ENCODE measurements at regions not wholly inside any gene's neighbourhood (a gene's known extent, or its start where the extent isn't known, plus 50 kb on each side); places are given as distances from the start of the nearest gene placed in this dataset.

DNA sequence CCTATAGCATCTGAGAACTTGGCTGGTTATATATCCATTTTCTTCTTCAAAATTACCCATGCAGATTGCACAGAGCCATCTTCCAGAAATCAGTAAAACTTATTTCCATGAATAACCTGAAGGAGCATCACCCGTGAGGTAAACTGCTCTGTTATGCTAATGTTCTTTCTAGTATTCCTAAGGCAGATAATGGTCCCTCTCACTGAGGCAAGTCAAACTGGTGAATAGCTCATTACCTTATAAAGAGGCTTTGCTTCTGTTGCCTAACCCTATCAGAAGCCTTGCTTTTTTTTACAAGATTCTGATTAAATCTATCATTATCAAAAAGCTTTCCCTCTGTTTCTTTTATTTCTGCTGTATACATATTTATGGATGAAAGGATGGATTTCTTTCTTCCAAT lies 307.6 kb upstream of the FLRT2 start:
- H3K9me3 ChIP-seq, result no peaks in the 10 kb centered on the region
- DNase-seq (ENCODE audit: low read depth in 1 of 2, low spot score in 1 of 2) (no peak), FAIRE-seq (no peak), ATAC-seq (no peak)
- H3K4me3 ChIP-seq, result no peak overlapping the region
- H3K4me1 ChIP-seq, result peaks cover 10% of the 10 kb centered on the region; the same call in 1 of the 3 replicates
- TF ChIP-seq EP300 (IDR thresholded peaks at IDR 0.05), result no peak
- TF ChIP-seq, protein P1, sequence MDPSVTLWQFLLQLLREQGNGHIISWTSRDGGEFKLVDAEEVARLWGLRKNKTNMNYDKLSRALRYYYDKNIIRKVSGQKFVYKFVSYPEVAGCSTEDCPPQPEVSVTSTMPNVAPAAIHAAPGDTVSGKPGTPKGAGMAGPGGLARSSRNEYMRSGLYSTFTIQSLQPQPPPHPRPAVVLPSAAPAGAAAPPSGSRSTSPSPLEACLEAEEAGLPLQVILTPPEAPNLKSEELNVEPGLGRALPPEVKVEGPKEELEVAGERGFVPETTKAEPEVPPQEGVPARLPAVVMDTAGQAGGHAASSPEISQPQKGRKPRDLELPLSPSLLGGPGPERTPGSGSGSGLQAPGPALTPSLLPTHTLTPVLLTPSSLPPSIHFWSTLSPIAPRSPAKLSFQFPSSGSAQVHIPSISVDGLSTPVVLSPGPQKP (IDR thresholded peaks at IDR 0.05; ENCODE audit: low read depth, low read length), result no peak
- no peak for TF ChIP-seq RARB (CRISPR knock-in tag; IDR thresholded peaks at IDR 0.05)
- no peak for TF ChIP-seq JUNB (IDR thresholded peaks at IDR 0.05)
- no peak for TF ChIP-seq EHMT2 (IDR thresholded peaks at IDR 0.05; ENCODE audit: low read depth)
- no peak for TF ChIP-seq CEBPB (IDR thresholded peaks at IDR 0.05)
- TF ChIP-seq RCOR1 (IDR thresholded peaks at IDR 0.05; ENCODE audit: low read depth, low read length), result no peak
- TF ChIP-seq JUN (IDR thresholded peaks at IDR 0.05), result no peak
- ChIA-PET POLR2A (no interaction called here), CTCF (no interaction called here)
- no peak overlapping the region for H3K27ac ChIP-seq
- 100% methylated on average over 1 of the region's 1 CpG for WGBS (ENCODE audit: missing lambda C conversion rate)
- H3K4me2 ChIP-seq, result no peak overlapping the region

DNA sequence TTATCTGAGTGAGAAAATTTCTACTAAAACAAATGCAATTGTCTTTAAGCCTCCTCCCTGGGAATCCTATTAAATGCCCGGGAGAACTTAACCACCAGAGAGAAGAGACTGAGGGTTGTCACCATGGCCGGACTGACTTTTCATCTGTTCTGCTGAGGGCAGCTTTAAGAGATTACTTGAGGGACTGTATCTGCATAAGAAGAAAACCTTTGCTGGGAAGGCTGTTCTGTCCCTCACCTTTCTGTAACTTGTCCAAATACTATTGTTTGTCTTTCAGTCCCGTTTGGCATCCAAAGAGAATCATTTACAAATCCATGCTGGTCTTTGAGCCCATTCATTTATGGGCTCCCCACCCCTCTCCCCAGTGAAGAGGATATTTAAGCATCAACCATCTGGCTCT lies 306.3 kb upstream of the FLRT2 start:
- no peaks in the 10 kb centered on the region for H3K9me3 ChIP-seq
- ChIA-PET POLR2A (no interaction called here), CTCF (interaction anchor here (1.1 kb wide), 1 partner anchor 12 kb away, joined by 4 read pairs; no protein-coding TSS in a partner anchor)
- no peak overlapping the region for H3K4me2 ChIP-seq
- FAIRE-seq (no peak), DNase-seq (ENCODE audit: low read depth in 1 of 2, low spot score in 1 of 2) (no peak), ATAC-seq (no peak)
- H3K27ac ChIP-seq, result no peak overlapping the region
- TF ChIP-seq KDM5A (IDR thresholded peaks at IDR 0.05), result no peak
- no peak for TF ChIP-seq NR3C1 (IDR thresholded peaks at IDR 0.05)
- TF ChIP-seq, protein P2, sequence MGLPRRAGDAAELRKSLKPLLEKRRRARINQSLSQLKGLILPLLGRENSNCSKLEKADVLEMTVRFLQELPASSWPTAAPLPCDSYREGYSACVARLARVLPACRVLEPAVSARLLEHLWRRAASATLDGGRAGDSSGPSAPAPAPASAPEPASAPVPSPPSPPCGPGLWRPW (IDR thresholded peaks at IDR 0.05), result no peak
- TF ChIP-seq SREBF2 (IDR thresholded peaks at IDR 0.05), result no peak
- no peak for TF ChIP-seq CBX8 (IDR thresholded peaks at IDR 0.05)
- TF ChIP-seq, protein P3, sequence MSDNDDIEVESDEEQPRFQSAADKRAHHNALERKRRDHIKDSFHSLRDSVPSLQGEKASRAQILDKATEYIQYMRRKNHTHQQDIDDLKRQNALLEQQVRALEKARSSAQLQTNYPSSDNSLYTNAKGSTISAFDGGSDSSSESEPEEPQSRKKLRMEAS (IDR thresholded peaks at IDR 0.05), result no peak
- TF ChIP-seq, protein P4, sequence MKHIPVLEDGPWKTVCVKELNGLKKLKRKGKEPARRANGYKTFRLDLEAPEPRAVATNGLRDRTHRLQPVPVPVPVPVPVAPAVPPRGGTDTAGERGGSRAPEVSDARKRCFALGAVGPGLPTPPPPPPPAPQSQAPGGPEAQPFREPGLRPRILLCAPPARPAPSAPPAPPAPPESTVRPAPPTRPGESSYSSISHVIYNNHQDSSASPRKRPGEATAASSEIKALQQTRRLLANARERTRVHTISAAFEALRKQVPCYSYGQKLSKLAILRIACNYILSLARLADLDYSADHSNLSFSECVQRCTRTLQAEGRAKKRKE (CRISPR knock-in tag; IDR thresholded peaks at IDR 0.05; ENCODE audit: low read depth), result no peak
- TF ChIP-seq MAZ (IDR thresholded peaks at IDR 0.05; ENCODE audit: borderline replicate concordance, low read depth, low read length), result no peak
- TF ChIP-seq, protein P5, sequence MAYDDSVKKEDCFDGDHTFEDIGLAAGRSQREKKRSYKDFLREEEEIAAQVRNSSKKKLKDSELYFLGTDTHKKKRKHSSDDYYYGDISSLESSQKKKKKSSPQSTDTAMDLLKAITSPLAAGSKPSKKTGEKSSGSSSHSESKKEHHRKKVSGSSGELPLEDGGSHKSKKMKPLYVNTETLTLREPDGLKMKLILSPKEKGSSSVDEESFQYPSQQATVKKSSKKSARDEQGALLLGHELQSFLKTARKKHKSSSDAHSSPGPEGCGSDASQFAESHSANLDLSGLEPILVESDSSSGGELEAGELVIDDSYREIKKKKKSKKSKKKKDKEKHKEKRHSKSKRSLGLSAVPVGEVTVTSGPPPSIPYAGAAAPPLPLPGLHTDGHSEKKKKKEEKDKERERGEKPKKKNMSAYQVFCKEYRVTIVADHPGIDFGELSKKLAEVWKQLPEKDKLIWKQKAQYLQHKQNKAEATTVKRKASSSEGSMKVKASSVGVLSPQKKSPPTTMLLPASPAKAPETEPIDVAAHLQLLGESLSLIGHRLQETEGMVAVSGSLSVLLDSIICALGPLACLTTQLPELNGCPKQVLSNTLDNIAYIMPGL (CRISPR knock-in tag; IDR thresholded peaks at IDR 0.05; ENCODE audit: borderline replicate concordance), result no peak
- no peak for TF ChIP-seq ESRRA (IDR thresholded peaks at IDR 0.05; ENCODE audit: borderline replicate concordance, low read length)
- TF ChIP-seq RCOR1 (IDR thresholded peaks at IDR 0.05; ENCODE audit: low read depth, low read length), result no peak
- no peak for TF ChIP-seq CHD4 (IDR thresholded peaks at IDR 0.05; ENCODE audit: borderline replicate concordance)
- TF ChIP-seq TP53 (CRISPR knock-in tag; IDR thresholded peaks at IDR 0.05), result no peak
- no peak for TF ChIP-seq SMC3 (IDR thresholded peaks at IDR 0.05)
- H3K4me1 ChIP-seq, result peaks cover 10% of the 10 kb centered on the region; the same call in 1 of the 3 replicates
- 32% methylated on average over 3 of the region's 3 CpGs for WGBS (ENCODE audit: missing lambda C conversion rate)
- no peak overlapping the region for H3K4me3 ChIP-seq

DNA sequence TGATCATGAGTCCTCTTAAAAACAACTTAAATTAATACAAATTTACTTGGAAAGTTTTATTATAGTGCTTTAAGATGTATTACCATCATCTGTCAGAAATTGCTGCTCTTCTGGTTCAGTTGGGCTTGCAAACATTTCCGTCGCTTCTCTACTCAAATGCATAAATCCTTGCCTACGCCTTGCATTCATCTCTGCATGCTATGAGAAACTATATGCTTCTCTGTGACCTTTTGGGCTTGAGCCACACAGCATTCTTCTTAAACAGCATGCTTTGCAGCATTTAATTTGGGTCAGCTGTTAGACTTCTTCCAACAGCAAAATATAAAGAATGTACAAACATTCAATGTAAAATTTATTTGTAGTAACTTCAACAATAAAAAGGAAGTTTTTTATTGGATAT lies 305.7 kb upstream of the FLRT2 start:
- WGBS (ENCODE audit: missing lambda C conversion rate), result 79% methylated on average over 3 of the region's 3 CpGs
- TF ChIP-seq HDAC2 (IDR thresholded peaks at IDR 0.05) (no peak), MYC (IDR thresholded peaks at IDR 0.05; ENCODE audit: borderline replicate concordance, low read length) (no peak), KDM5A (IDR thresholded peaks at IDR 0.05) (no peak), GATA3 (IDR thresholded peaks at IDR 0.05; ENCODE audit: borderline replicate concordance) (no peak), HEYL (CRISPR knock-in tag; IDR thresholded peaks at IDR 0.05) (no peak), RFX5 (IDR thresholded peaks at IDR 0.05) (no peak), RAD21 (conservative IDR thresholded peaks at IDR 0.05 in 1 of 2, IDR thresholded peaks at IDR 0.05 in 1 of 2) (no peak), HOXA7 (CRISPR knock-in tag; IDR thresholded peaks at IDR 0.05) (no peak), NPAS2 (CRISPR knock-in tag; IDR thresholded peaks at IDR 0.05; ENCODE audit: borderline replicate concordance) (no peak), CHD4 (IDR thresholded peaks at IDR 0.05; ENCODE audit: borderline replicate concordance) (no peak), POLR2AphosphoS2 (conservative IDR thresholded peaks at IDR 0.05; ENCODE audit: low read length) (no peak), NFE2L2 (conservative IDR thresholded peaks at IDR 0.05; ENCODE audit: low read length) (no peak), FOSL2 (IDR thresholded peaks at IDR 0.05) (no peak), FOSL2 (CRISPR knock-in tag; IDR thresholded peaks at IDR 0.05) (no peak)
- TF ChIP-seq, protein P6, sequence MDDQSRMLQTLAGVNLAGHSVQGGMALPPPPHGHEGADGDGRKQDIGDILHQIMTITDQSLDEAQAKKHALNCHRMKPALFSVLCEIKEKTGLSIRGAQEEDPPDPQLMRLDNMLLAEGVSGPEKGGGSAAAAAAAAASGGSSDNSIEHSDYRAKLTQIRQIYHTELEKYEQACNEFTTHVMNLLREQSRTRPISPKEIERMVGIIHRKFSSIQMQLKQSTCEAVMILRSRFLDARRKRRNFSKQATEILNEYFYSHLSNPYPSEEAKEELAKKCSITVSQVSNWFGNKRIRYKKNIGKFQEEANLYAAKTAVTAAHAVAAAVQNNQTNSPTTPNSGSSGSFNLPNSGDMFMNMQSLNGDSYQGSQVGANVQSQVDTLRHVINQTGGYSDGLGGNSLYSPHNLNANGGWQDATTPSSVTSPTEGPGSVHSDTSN (IDR thresholded peaks at IDR 0.05), result no peak
- Histone ChIP-seq H3K9me3 (no peaks in the 10 kb centered on the region), H3K4me2 (no peak overlapping the region), H3K27ac (no peak overlapping the region), H3K4me1 (peaks cover 10% of the 10 kb centered on the region; the same call in 1 of the 3 replicates), H3K4me3 (no peak overlapping the region)
- ChIA-PET POLR2A (no interaction called here), CTCF (interaction anchor here (1.1 kb wide), 1 partner anchor 11 kb away, joined by 4 read pairs; no protein-coding TSS in a partner anchor)
- DNase-seq (ENCODE audit: low read depth in 1 of 2, low spot score in 1 of 2) (no peak), FAIRE-seq (no peak), ATAC-seq (no peak)
